Liver (tissue), 8 donors: ENCODE measurements at regions not wholly inside any gene's neighbourhood (a gene's known extent, or its start where the extent isn't known, plus 50 kb on each side); places are given as distances from the start of the nearest gene placed in this dataset.

Experiments used
- DNase-seq: peaks from one replicate; pipeline ENCODE4 v3.0.0-alpha.2; 2017; ENCODE audit warnings: low spot score
- H3K27ac ChIP-seq, 2 donors: one replicate each; pipeline ENCODE4 v1.7.0; 2013; ENCODE audit warnings: inconsistent platforms in 2 of 2, low read length in 2 of 2, control low read depth in 1 of 2, low read depth in 1 of 2, mild to moderate bottlenecking in 1 of 2
- H3K27me3 ChIP-seq, 4 donors: one replicate each; pipeline versions ENCODE4 v1.6.1 to v1.7.0; 2013; ENCODE audit warnings: low read length in 3 of 4, inconsistent platforms in 1 of 4, mild to moderate bottlenecking in 1 of 4, moderate library complexity in 1 of 4; ENCODE audit not compliant: control insufficient read depth in 4 of 4, insufficient read depth in 4 of 4
- H3K36me3 ChIP-seq, 4 donors: one replicate each; pipeline versions ENCODE4 v1.6.1 to v1.7.0; 2013; ENCODE audit warnings: low read length in 3 of 4, mild to moderate bottlenecking in 3 of 4, low read depth in 1 of 4, moderate library complexity in 1 of 4; ENCODE audit not compliant: control insufficient read depth in 4 of 4, insufficient read depth in 3 of 4
- H3K4me1 ChIP-seq, 4 donors: one replicate each; pipeline versions ENCODE4 v1.6.1 to v1.7.0; 2013; ENCODE audit warnings: low read length in 3 of 4, mild to moderate bottlenecking in 3 of 4, moderate library complexity in 1 of 4; ENCODE audit not compliant: control insufficient read depth in 4 of 4, insufficient read depth in 4 of 4
- H3K4me3 ChIP-seq, 3 donors: one replicate each; pipeline versions ENCODE4 v1.6.1 to v1.7.0; 2013; ENCODE audit warnings: low read length in 3 of 3, control low read depth in 1 of 3, low read depth in 1 of 3, mild to moderate bottlenecking in 1 of 3
- H3K9ac ChIP-seq, 2 donors: one replicate each; pipeline ENCODE4 v1.7.0; 2013; ENCODE audit warnings: low read length in 2 of 2, mild to moderate bottlenecking in 2 of 2, moderate library complexity in 2 of 2, control low read depth in 1 of 2, low read depth in 1 of 2
- H3K9me3 ChIP-seq, 4 donors: one replicate each; pipeline versions ENCODE4 v1.6.1 to v1.7.0; 2013; ENCODE audit warnings: low read length in 3 of 4; ENCODE audit not compliant: control insufficient read depth in 4 of 4
- ATF3 ChIP-seq: IDR thresholded peaks from 2 replicates; pipeline ENCODE4 v1.6.1; 2016; ENCODE audit warnings: antibody characterized with exemption
- CTCF ChIP-seq: fragments of 150-350 bp; IDR thresholded peaks from 2 replicates; pipeline ENCODE4 v1.5.1; 2017; ENCODE audit warnings: improper control_type of control experiment, low read depth, low read length; ENCODE audit not compliant: missing input control
- EGR1 ChIP-seq, 2 donors: IDR thresholded peaks; 2 replicates each; pipeline ENCODE4 v1.6.1; 2016 to 2018; ENCODE audit warnings: antibody characterized with exemption in 2 of 2, low read depth in 2 of 2
- FOXA2 ChIP-seq: IDR thresholded peaks from 2 replicates; pipeline ENCODE4 v1.6.1; 2016; ENCODE audit warnings: antibody characterized with exemption
- HNF4A ChIP-seq, 2 donors: conservative IDR thresholded peaks; 2 replicates each; pipeline ENCODE4 v1.6.1; 2016; ENCODE audit warnings: antibody characterized with exemption in 2 of 2, mild to moderate bottlenecking in 2 of 2
- HNF4G ChIP-seq: IDR thresholded peaks from 2 replicates; pipeline ENCODE4 v1.6.1; 2016; ENCODE audit warnings: antibody characterized with exemption
- MAX ChIP-seq: IDR thresholded peaks from 2 replicates; pipeline ENCODE4 v1.6.1; 2016; ENCODE audit warnings: antibody characterized with exemption
- REST ChIP-seq: IDR thresholded peaks from 2 replicates; pipeline ENCODE4 v1.6.1; 2016; ENCODE audit warnings: antibody characterized with exemption, mild to moderate bottlenecking
- RXRA ChIP-seq, 2 donors: IDR thresholded peaks; 2 replicates each; pipeline ENCODE4 v1.6.1; 2017 to 2018; ENCODE audit warnings: antibody characterized with exemption in 2 of 2, mild to moderate bottlenecking in 1 of 2
- SP1 ChIP-seq: IDR thresholded peaks from 2 replicates; pipeline ENCODE4 v1.6.1; 2018; ENCODE audit warnings: antibody characterized with exemption, mild to moderate bottlenecking
- ZBTB33 ChIP-seq: IDR thresholded peaks from 2 replicates; pipeline ENCODE4 v1.6.1; 2016; ENCODE audit warnings: antibody characterized with exemption
- WGBS: extraction: QIAGEN DNeasy Blood & Tissue Kit; methylation state at CpG from one replicate; pipeline ENCODE4 v1.1.7; 2013; 5-methylcytosine and 5-hydroxymethylcytosine counted together
- donor health status: healthy.
- donor health status: healthy.
- donor health status: healthy.
- donor health status: healthy.
- donor health status: healthy.

GRCh38 chr4:174581901-174582300 is 59.6 kb upstream of the HPGD start:
- H3K36me3 ChIP-seq: no peaks in the 10 kb centered on the region
- H3K9me3 ChIP-seq: no peaks in the 10 kb centered on the region
- no peak overlapping the region for H3K4me3 ChIP-seq
- peak in 1 of 2 donors; percentile 19 for TF ChIP-seq HNF4A (conservative IDR thresholded peaks at IDR 0.05)
- no peak for TF ChIP-seq EGR1 (IDR thresholded peaks at IDR 0.05; ENCODE audit: low read depth in 2 of 2)
- no peak for TF ChIP-seq ATF3
- TF ChIP-seq ZBTB33: no peak
- no peak for TF ChIP-seq SP1
- TF ChIP-seq FOXA2: peak; percentile 22
- no peak for TF ChIP-seq MAX
- no peak for TF ChIP-seq HNF4G
- TF ChIP-seq RXRA (IDR thresholded peaks at IDR 0.05): peak in 1 of 2 donors; percentile 12
- no peak for TF ChIP-seq CTCF
- no peak overlapping the region for H3K27ac ChIP-seq
- no peaks in the 10 kb centered on the region for H3K4me1 ChIP-seq
- no peak for DNase-seq
- 25% methylated on average over 1 of the region's 1 CpG for WGBS
- H3K9ac ChIP-seq: no peak overlapping the region
- H3K27me3 ChIP-seq: no peaks in the 10 kb centered on the region

GRCh38 chr4:174580597-174580996 is 58.3 kb upstream of the HPGD start:
- Histone ChIP-seq H3K27ac (no peak overlapping the region), H3K9ac (no peak overlapping the region), H3K36me3 (no peaks in the 10 kb centered on the region), H3K27me3 (no peaks in the 10 kb centered on the region), H3K4me3 (no peak overlapping the region), H3K4me1 (no peaks in the 10 kb centered on the region), H3K9me3 (no peaks in the 10 kb centered on the region)
- TF ChIP-seq RXRA (IDR thresholded peaks at IDR 0.05): no peak
- TF ChIP-seq SP1: no peak
- no peak for TF ChIP-seq HNF4A (conservative IDR thresholded peaks at IDR 0.05)
- no peak for TF ChIP-seq REST
- TF ChIP-seq ATF3: no peak
- 75% methylated on average over 2 of the region's 2 CpGs for WGBS
- no peak for DNase-seq
